GM19372 (cell line): ENCODE measurements at regions not wholly inside any gene's neighbourhood (a gene's known extent, or its start where the extent isn't known, plus 50 kb on each side); places are given as distances from the start of the nearest gene placed in this dataset.
"Not testable (repeated sequence)": the region's sequence is repeated elsewhere in the genome, so short reads cannot be mapped to it uniquely, and the experiment has no call there.

ENCODE experiments used
- ATAC-seq: cut with Tn5 transposase; IDR thresholded peaks from one replicate; pipeline ENCODE4 v1.9.1; 2021; ENCODE audit warnings: mild to moderate bottlenecking, low read depth, moderate library complexity; ENCODE audit not compliant: unreplicated experiment

GRCh38 chr3:107465064-107465631 lies 57.6 kb upstream of the BBX start:
- ATAC-seq, result no peak

- ATAC-seq, result no peak
Measured at GRCh38 chr3:107468782-107469181, 54.0 kb upstream of the BBX start.

GRCh38 chr3:107470496-107470895 lies 52.3 kb upstream of the BBX start:
- not testable (repeated sequence) for ATAC-seq
